Fibroblast of skin of scalp (primary cell): ENCODE measurements at regions not wholly inside any gene's neighbourhood (a gene's known extent, or its start where the extent isn't known, plus 50 kb on each side); places are given as distances from the start of the nearest gene placed in this dataset.
"Not testable (repeated sequence)": the region's sequence is repeated elsewhere in the genome, so short reads cannot be mapped to it uniquely, and the experiment has no call there.

Experiments used
- DNase-seq: peaks from one replicate; pipeline ENCODE4 v3.0.0-alpha.2; 2013

GRCh38 chr3:32632533-32633265 is 52.3 kb upstream of the CNOT10 start:
- no peak for DNase-seq

- no peak for DNase-seq
Observed at GRCh38 chr3:32630266-32630665, 54.7 kb upstream of the CNOT10 start.

GRCh38 chr3:32626631-32627030 is 56.0 kb upstream of the DYNC1LI1 start:
- peak; percentile 41 for DNase-seq

- DNase-seq, result not testable (repeated sequence)
Observed at GRCh38 chr3:32625543-32626176, 55.0 kb upstream of the DYNC1LI1 start.

GRCh38 chr3:32623532-32623931 is 52.9 kb upstream of the DYNC1LI1 start:
- DNase-seq, result no peak

- no peak for DNase-seq
Observed at GRCh38 chr3:32621466-32621865, 50.8 kb upstream of the DYNC1LI1 start.

GRCh38 chr3:32620611-32621310 is 50.1 kb upstream of the DYNC1LI1 start:
- no peak for DNase-seq
